ENCODE measurements at regions not wholly inside any gene's neighbourhood (a gene's known extent, or its start where the extent isn't known, plus 50 kb on each side); places are given as distances from the start of the nearest gene placed in this dataset.

- TF ChIP-seq CTCF (IDR thresholded peaks at IDR 0.05; ENCODE audit: control extremely low read depth in 1 of 3, insufficient read depth in 1 of 3, low read depth in 1 of 3, low read length in 3 of 3) (no peak), CHD2 (IDR thresholded peaks at IDR 0.05; ENCODE audit: low read length) (no peak), EP300 (IDR thresholded peaks at IDR 0.05; ENCODE audit: borderline replicate concordance in 1 of 2, low read depth in 2 of 2, low read length in 2 of 2) (no peak), EGR1 (IDR thresholded peaks at IDR 0.05; ENCODE audit: borderline replicate concordance, low read depth, low read length) (no peak), POLR2A (IDR thresholded peaks at IDR 0.05; ENCODE audit: control extremely low read depth in 1 of 2, low read depth in 2 of 2, low read length in 2 of 2) (no peak), JUND (IDR thresholded peaks at IDR 0.05; ENCODE audit: low read length) (no peak)
These were observed 112.8 kb downstream of the BTBD3 start for GRCh38 chr20:12030470-12030869.

Measured in H1 (cell line).